ENCODE measurements at regions not wholly inside any gene's neighbourhood (a gene's known extent, or its start where the extent isn't known, plus 50 kb on each side); places are given as distances from the start of the nearest gene placed in this dataset.

GRCh38 chr1:43042773-43043457, 84.2 kb upstream of the SLC2A1 start:
- TF ChIP-seq, protein P1, sequence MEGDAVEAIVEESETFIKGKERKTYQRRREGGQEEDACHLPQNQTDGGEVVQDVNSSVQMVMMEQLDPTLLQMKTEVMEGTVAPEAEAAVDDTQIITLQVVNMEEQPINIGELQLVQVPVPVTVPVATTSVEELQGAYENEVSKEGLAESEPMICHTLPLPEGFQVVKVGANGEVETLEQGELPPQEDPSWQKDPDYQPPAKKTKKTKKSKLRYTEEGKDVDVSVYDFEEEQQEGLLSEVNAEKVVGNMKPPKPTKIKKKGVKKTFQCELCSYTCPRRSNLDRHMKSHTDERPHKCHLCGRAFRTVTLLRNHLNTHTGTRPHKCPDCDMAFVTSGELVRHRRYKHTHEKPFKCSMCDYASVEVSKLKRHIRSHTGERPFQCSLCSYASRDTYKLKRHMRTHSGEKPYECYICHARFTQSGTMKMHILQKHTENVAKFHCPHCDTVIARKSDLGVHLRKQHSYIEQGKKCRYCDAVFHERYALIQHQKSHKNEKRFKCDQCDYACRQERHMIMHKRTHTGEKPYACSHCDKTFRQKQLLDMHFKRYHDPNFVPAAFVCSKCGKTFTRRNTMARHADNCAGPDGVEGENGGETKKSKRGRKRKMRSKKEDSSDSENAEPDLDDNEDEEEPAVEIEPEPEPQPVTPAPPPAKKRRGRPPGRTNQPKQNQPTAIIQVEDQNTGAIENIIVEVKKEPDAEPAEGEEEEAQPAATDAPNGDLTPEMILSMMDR (IDR thresholded peaks at IDR 0.05): no peak
- TF ChIP-seq EP300 (IDR thresholded peaks at IDR 0.05): no peak

All from suprapubic skin (tissue), 3 donors.